ENCODE measurements at regions not wholly inside any gene's neighbourhood (a gene's known extent, or its start where the extent isn't known, plus 50 kb on each side); places are given as distances from the start of the nearest gene placed in this dataset.

GRCh38 chr9:100662122-100662521 is 84.2 kb downstream of the CAVIN4 start:
- POLR2A ChIA-PET (ENCODE audit: low non-redundant PET): no interaction called here
- no peak for DNase-seq (ENCODE audit: low spot score)
- no peak overlapping the region for H3K27ac ChIP-seq
- CTCF ChIA-PET: interaction anchor here (0.7 kb wide), 1 partner anchor 65 kb away, joined by 4 read pairs; no protein-coding TSS in a partner anchor
- TF ChIP-seq, protein P1, sequence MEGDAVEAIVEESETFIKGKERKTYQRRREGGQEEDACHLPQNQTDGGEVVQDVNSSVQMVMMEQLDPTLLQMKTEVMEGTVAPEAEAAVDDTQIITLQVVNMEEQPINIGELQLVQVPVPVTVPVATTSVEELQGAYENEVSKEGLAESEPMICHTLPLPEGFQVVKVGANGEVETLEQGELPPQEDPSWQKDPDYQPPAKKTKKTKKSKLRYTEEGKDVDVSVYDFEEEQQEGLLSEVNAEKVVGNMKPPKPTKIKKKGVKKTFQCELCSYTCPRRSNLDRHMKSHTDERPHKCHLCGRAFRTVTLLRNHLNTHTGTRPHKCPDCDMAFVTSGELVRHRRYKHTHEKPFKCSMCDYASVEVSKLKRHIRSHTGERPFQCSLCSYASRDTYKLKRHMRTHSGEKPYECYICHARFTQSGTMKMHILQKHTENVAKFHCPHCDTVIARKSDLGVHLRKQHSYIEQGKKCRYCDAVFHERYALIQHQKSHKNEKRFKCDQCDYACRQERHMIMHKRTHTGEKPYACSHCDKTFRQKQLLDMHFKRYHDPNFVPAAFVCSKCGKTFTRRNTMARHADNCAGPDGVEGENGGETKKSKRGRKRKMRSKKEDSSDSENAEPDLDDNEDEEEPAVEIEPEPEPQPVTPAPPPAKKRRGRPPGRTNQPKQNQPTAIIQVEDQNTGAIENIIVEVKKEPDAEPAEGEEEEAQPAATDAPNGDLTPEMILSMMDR (conservative IDR thresholded peaks at IDR 0.05; ENCODE audit: low read depth): no peak; the same call in 1 of the 2 replicates

- ChIA-PET CTCF (interaction anchor here (0.5 to 1.3 kb wide), 3 partner anchors 47 to 1485 kb away, joined by 5 to 8 read pairs (median 5); no protein-coding TSS in a partner anchor), POLR2A (ENCODE audit: low non-redundant PET) (no interaction called here)
- no peak for DNase-seq (ENCODE audit: low spot score)
- no peak overlapping the region for H3K27ac ChIP-seq
- TF ChIP-seq, protein P1 (conservative IDR thresholded peaks at IDR 0.05; ENCODE audit: low read depth): no peak
Measured at GRCh38 chr9:100667448-100667847, 89.6 kb downstream of the CAVIN4 start.

GRCh38 chr9:100668024-100668423 is 90.1 kb downstream of the CAVIN4 start:
- DNase-seq (ENCODE audit: low spot score): no peak
- H3K27ac ChIP-seq: no peak overlapping the region
- TF ChIP-seq, protein P1 (conservative IDR thresholded peaks at IDR 0.05; ENCODE audit: low read depth): no peak
- CTCF ChIA-PET: interaction anchor here (0.5 to 1.3 kb wide), 3 partner anchors 46 to 1486 kb away, joined by 5 to 8 read pairs (median 5); no protein-coding TSS in a partner anchor
- POLR2A ChIA-PET (ENCODE audit: low non-redundant PET): no interaction called here

GRCh38 chr9:100669968-100670367 is 92.1 kb downstream of the CAVIN4 start:
- TF ChIP-seq, protein P1 (conservative IDR thresholded peaks at IDR 0.05; ENCODE audit: low read depth): no peak
- no peak for DNase-seq (ENCODE audit: low spot score)
- no peak overlapping the region for H3K27ac ChIP-seq
- POLR2A ChIA-PET (ENCODE audit: low non-redundant PET): no interaction called here
- CTCF ChIA-PET: no interaction called here

DNA sequence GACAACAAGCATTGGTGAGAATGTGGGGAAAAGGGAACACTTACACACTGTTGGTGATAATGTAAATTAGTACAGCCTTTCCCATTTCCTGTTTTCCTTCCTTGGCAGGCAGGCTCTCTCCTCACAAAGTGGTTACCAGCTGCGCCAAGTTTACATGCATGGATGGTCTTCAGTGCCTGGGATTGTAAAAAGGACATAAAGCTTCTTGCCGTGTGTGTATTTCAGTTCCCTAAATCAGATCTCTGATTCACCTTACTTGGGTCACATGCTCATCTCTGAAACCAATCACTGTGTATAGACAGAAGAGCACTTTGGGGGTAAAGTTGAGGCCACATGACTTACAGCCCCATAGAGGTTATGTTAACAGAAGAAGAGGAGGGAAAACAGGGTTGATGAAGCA is 92.8 kb downstream of the CAVIN4 start:
- no peak for DNase-seq (ENCODE audit: low spot score)
- H3K27ac ChIP-seq: no peak overlapping the region
- POLR2A ChIA-PET (ENCODE audit: low non-redundant PET): no interaction called here
- TF ChIP-seq, protein P1 (conservative IDR thresholded peaks at IDR 0.05; ENCODE audit: low read depth): no peak
- CTCF ChIA-PET: no interaction called here

DNA sequence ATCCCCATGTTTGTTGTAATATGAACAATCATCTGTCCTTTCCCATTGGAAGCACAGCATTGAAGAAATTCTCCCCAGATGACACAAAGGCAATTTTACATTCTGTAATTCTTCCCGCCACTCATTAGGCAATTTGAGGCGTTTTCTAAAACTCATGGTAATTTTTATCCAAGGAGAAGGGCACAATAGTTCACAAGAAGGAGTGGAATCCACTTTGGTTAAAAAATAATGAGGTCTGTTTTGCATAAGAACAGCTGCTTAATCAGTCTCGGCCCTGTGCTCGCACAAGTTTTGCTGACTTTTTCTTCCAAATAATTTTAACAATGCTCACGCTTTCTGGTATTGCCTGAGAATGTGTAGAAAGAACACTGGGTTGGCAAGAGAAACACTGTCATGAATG is 94.0 kb downstream of the CAVIN4 start:
- no peak for DNase-seq (ENCODE audit: low spot score)
- POLR2A ChIA-PET (ENCODE audit: low non-redundant PET): no interaction called here
- no peak overlapping the region for H3K27ac ChIP-seq
- TF ChIP-seq, protein P1 (conservative IDR thresholded peaks at IDR 0.05; ENCODE audit: low read depth): no peak
- CTCF ChIA-PET: no interaction called here

- POLR2A ChIA-PET (ENCODE audit: low non-redundant PET): no interaction called here
- no peak for DNase-seq (ENCODE audit: low spot score)
- CTCF ChIA-PET: no interaction called here
- TF ChIP-seq, protein P1 (conservative IDR thresholded peaks at IDR 0.05; ENCODE audit: low read depth): no peak
- no peak overlapping the region for H3K27ac ChIP-seq
Measured at GRCh38 chr9:100673249-100673648, 95.4 kb downstream of the CAVIN4 start.

All from RWPE1 (cell line).